ENCODE measurements at regions not wholly inside any gene's neighbourhood (a gene's known extent, or its start where the extent isn't known, plus 50 kb on each side); places are given as distances from the start of the nearest gene placed in this dataset.

GRCh38 chr2:41500895-41501294 is 546.9 kb upstream of the PKDCC start:
- no peak for DNase-seq

GRCh38 chr2:41502752-41503151 is 545.1 kb upstream of the PKDCC start:
- DNase-seq, result no peak

- DNase-seq, result no peak
Measured at GRCh38 chr2:41504532-41504931, 543.3 kb upstream of the PKDCC start.

GRCh38 chr2:41510108-41510507 is 537.7 kb upstream of the PKDCC start:
- no peak for DNase-seq

GRCh38 chr2:41521211-41521610 is 526.6 kb upstream of the PKDCC start:
- DNase-seq, result no peak

- DNase-seq, result no peak
Measured at GRCh38 chr2:41527525-41528323, 520.1 kb upstream of the PKDCC start.

- DNase-seq, result no peak
Measured at GRCh38 chr2:41535575-41535974, 512.2 kb upstream of the PKDCC start.

GRCh38 chr2:41540272-41540998 is 507.4 kb upstream of the PKDCC start:
- no peak for DNase-seq

GRCh38 chr2:41543726-41544125 is 504.1 kb upstream of the PKDCC start:
- no peak for DNase-seq

- DNase-seq, result no peak
Measured at GRCh38 chr2:41544709-41545108, 503.1 kb upstream of the PKDCC start.

GRCh38 chr2:41546031-41546430 is 501.8 kb upstream of the PKDCC start:
- DNase-seq, result no peak

- no peak for DNase-seq
Measured at GRCh38 chr2:41568648-41569047, 479.2 kb upstream of the PKDCC start.

- no peak for DNase-seq
Measured at GRCh38 chr2:41572154-41572553, 475.7 kb upstream of the PKDCC start.

- DNase-seq, result no peak
Measured at GRCh38 chr2:41576423-41576822, 471.4 kb upstream of the PKDCC start.

GRCh38 chr2:41579806-41580205 is 468.0 kb upstream of the PKDCC start:
- DNase-seq, result no peak

GRCh38 chr2:41580806-41581205 is 467.0 kb upstream of the PKDCC start:
- DNase-seq, result no peak

- DNase-seq, result no peak
Measured at GRCh38 chr2:41595240-41595639, 452.6 kb upstream of the PKDCC start.

GRCh38 chr2:41597680-41598079 is 450.1 kb upstream of the PKDCC start:
- no peak for DNase-seq

- no peak for DNase-seq
Measured at GRCh38 chr2:41598161-41598894, 449.5 kb upstream of the PKDCC start.

- DNase-seq, result no peak
Measured at GRCh38 chr2:41600460-41600859, 447.4 kb upstream of the PKDCC start.

GRCh38 chr2:41602341-41602740 is 445.5 kb upstream of the PKDCC start:
- DNase-seq, result no peak

GRCh38 chr2:41605311-41605710 is 442.5 kb upstream of the PKDCC start:
- DNase-seq, result no peak

GRCh38 chr2:41605914-41606313 is 441.9 kb upstream of the PKDCC start:
- DNase-seq, result no peak
